CD4-positive, alpha-beta memory T cell (primary cell): ENCODE measurements at regions not wholly inside any gene's neighbourhood (a gene's known extent, or its start where the extent isn't known, plus 50 kb on each side); places are given as distances from the start of the nearest gene placed in this dataset.

ENCODE experiments used
- CTCF ChIA-PET: fragments of 350-600 bp; sonication (Branson Sonifier 250); formaldehyde crosslinking; loops from one replicate; lab custom pipeline; 2021; ENCODE audit warnings: inconsistent platforms; ENCODE audit not compliant: partially characterized antibody; lab: Charles Lee
- POLR2A ChIA-PET: fragments of 350-600 bp; sonication (Branson Sonifier 250); formaldehyde crosslinking; loops from one replicate; lab custom pipeline; 2021; ENCODE audit not compliant: partially characterized antibody; lab: Charles Lee
- DNase-seq, 5 donors: peaks; one replicate each; pipeline versions ENCODE4 v3.0.0 to v3.0.0-alpha.2; 2020 to 2022; ENCODE audit warnings: mixed read lengths in 1 of 5
- H3K27ac ChIP-seq: one replicate; pipeline ENCODE4 v1.7.0; 2013; ENCODE audit warnings: low read depth, low read length
- H3K27me3 ChIP-seq: 2 replicates; pipeline ENCODE4 v1.7.0; 2013; ENCODE audit warnings: mild to moderate bottlenecking, low read length, moderate library complexity; ENCODE audit not compliant: insufficient read depth
- H3K36me3 ChIP-seq: 2 replicates; pipeline ENCODE4 v1.7.0; 2013; ENCODE audit warnings: mild to moderate bottlenecking, low read length, moderate library complexity; ENCODE audit not compliant: insufficient read depth
- H3K4me1 ChIP-seq: 2 replicates; pipeline ENCODE4 v1.7.0; 2013; ENCODE audit warnings: mild to moderate bottlenecking, low read length, moderate library complexity; ENCODE audit not compliant: insufficient read depth
- H3K4me3 ChIP-seq, 2 donors: one replicate each; pipeline ENCODE4 v1.7.0; 2013; ENCODE audit warnings: low read length in 2 of 2, mild to moderate bottlenecking in 1 of 2
- H3K9me3 ChIP-seq, 2 donors: one replicate each; pipeline ENCODE4 v1.7.0; 2013; ENCODE audit warnings: low read length in 2 of 2, control low read depth in 1 of 2; ENCODE audit not compliant: control insufficient read depth in 1 of 2
- H3K27ac Mint-ChIP-seq, 7 donors: one replicate each; pipeline ENCODE4 v1.8.0; 2020 to 2021; ENCODE audit warnings: mixed read lengths in 7 of 7, mild to moderate bottlenecking in 6 of 7, inconsistent platforms in 3 of 7, moderate library complexity in 3 of 7
- H3K27me3 Mint-ChIP-seq, 2 donors: one replicate each; pipeline ENCODE4 v1.8.0; 2020 to 2021; ENCODE audit warnings: mixed read lengths in 2 of 2
- H3K36me3 Mint-ChIP-seq, 2 donors: one replicate each; pipeline ENCODE4 v1.8.0; 2020 to 2021; ENCODE audit warnings: mixed read lengths in 2 of 2, inconsistent platforms in 1 of 2, mild to moderate bottlenecking in 1 of 2
- H3K4me1 Mint-ChIP-seq, 4 donors: one replicate each; pipeline ENCODE4 v1.8.0; 2020 to 2021; ENCODE audit warnings: mixed read lengths in 4 of 4, mild to moderate bottlenecking in 1 of 4
- H3K4me3 Mint-ChIP-seq, 8 donors: one replicate each; pipeline ENCODE4 v1.8.0; 2020 to 2021; ENCODE audit warnings: mixed read lengths in 8 of 8, mild to moderate bottlenecking in 7 of 8, moderate library complexity in 6 of 8, inconsistent platforms in 3 of 8
- H3K9me3 Mint-ChIP-seq, 8 donors: one replicate each; pipeline ENCODE4 v1.8.0; 2020 to 2021; ENCODE audit warnings: mixed read lengths in 8 of 8, mild to moderate bottlenecking in 5 of 8, inconsistent platforms in 3 of 8, moderate library complexity in 1 of 8
- intact Hi-C: fragments of 100-400 bp; cut with micrococcal nuclease; formaldehyde crosslinking; loops from one replicate; pipeline ENCODE4 v1.15.1; 2023

DNA sequence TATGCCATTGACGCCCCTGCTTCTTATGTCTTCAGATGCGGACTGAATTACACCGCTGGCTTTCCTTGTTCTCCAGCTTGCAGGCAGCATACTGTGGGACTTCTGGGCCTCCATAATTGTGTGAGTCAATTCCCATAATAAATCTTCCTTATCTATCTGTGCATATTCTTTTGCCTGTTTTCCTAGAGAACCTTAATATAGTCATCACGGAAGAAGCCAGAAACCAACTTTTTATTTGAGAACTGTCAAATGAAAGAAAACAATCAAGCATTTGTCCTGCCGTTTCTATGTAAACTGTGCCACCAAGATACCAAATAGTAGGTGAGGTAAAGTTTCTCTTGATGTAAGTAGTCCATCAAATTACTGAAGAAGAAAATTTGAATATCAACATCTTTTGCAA is 51.8 kb upstream of the B3GALNT1 start:
- ChIA-PET POLR2A (no interaction called here), CTCF (no interaction called here)
- no peak overlapping the region for H3K4me3 Mint-ChIP-seq
- H3K9me3 Mint-ChIP-seq, result peaks cover 0 to 8% (median under 1%) of the 10 kb centered on the region in 8 donors
- no peaks in the 10 kb centered on the region for H3K4me1 ChIP-seq
- H3K27me3 ChIP-seq, result no peaks in the 10 kb centered on the region
- H3K4me1 Mint-ChIP-seq, result no peaks in the 10 kb centered on the region
- H3K9me3 ChIP-seq, result no peaks in the 10 kb centered on the region
- H3K27ac ChIP-seq, result no peak overlapping the region
- H3K27ac Mint-ChIP-seq, result no peak overlapping the region
- H3K4me3 ChIP-seq, result no peak overlapping the region
- no peak for DNase-seq
- no peaks in the 10 kb centered on the region for H3K36me3 Mint-ChIP-seq
- peaks cover 5 to 6% of the 10 kb centered on the region in 2 donors for H3K27me3 Mint-ChIP-seq
- intact Hi-C loops, result no loop called here
- H3K36me3 ChIP-seq, result no peaks in the 10 kb centered on the region

GRCh38 chr3:161161603-161162002 is 56.5 kb upstream of the B3GALNT1 start:
- Histone ChIP-seq H3K9me3 (no peaks in the 10 kb centered on the region), H3K27ac (no peak overlapping the region), H3K4me3 (no peak overlapping the region), H3K36me3 (no peaks in the 10 kb centered on the region), H3K4me1 (no peaks in the 10 kb centered on the region), H3K27me3 (no peaks in the 10 kb centered on the region)
- CTCF ChIA-PET, result no interaction called here
- Mint-ChIP-seq H3K27me3 (peaks cover 2 to 9% of the 10 kb centered on the region in 2 donors), H3K4me1 (no peaks in the 10 kb centered on the region), H3K27ac (no peak overlapping the region), H3K36me3 (no peaks in the 10 kb centered on the region), H3K4me3 (no peak overlapping the region), H3K9me3 (peaks cover 0 to 25% (median 7%) of the 10 kb centered on the region in 8 donors)
- DNase-seq, result no peak
- intact Hi-C loops, result no loop called here
- POLR2A ChIA-PET, result no interaction called here

- Mint-ChIP-seq H3K27me3 (peaks cover 2 to 9% of the 10 kb centered on the region in 2 donors), H3K4me1 (no peaks in the 10 kb centered on the region), H3K36me3 (no peaks in the 10 kb centered on the region), H3K9me3 (peaks cover 0 to 25% (median 7%) of the 10 kb centered on the region in 8 donors), H3K4me3 (no peak overlapping the region), H3K27ac (no peak overlapping the region)
- no peaks in the 10 kb centered on the region for H3K36me3 ChIP-seq
- no peak overlapping the region for H3K4me3 ChIP-seq
- H3K9me3 ChIP-seq, result no peaks in the 10 kb centered on the region
- no peaks in the 10 kb centered on the region for H3K27me3 ChIP-seq
- POLR2A ChIA-PET, result no interaction called here
- CTCF ChIA-PET, result no interaction called here
- H3K4me1 ChIP-seq, result no peaks in the 10 kb centered on the region
- intact Hi-C loops, result no loop called here
- no peak overlapping the region for H3K27ac ChIP-seq
- no peak for DNase-seq
Observed at GRCh38 chr3:161163297-161163696, 57.8 kb upstream of the NMD3 start.

GRCh38 chr3:161166051-161166450 is 55.1 kb upstream of the NMD3 start:
- Histone ChIP-seq H3K27ac (no peak overlapping the region), H3K36me3 (no peaks in the 10 kb centered on the region), H3K4me1 (no peaks in the 10 kb centered on the region), H3K27me3 (no peaks in the 10 kb centered on the region), H3K9me3 (no peaks in the 10 kb centered on the region), H3K4me3 (no peak overlapping the region)
- ChIA-PET POLR2A (no interaction called here), CTCF (interaction anchor here (0.5 kb wide), 1 partner anchor 196 kb away, joined by 3 read pairs; no protein-coding TSS in a partner anchor)
- peaks cover 0 to 18% (median 6%) of the 10 kb centered on the region in 8 donors for H3K9me3 Mint-ChIP-seq
- peaks cover 0 to 6% of the 10 kb centered on the region in 2 donors for H3K27me3 Mint-ChIP-seq
- H3K4me1 Mint-ChIP-seq, result no peaks in the 10 kb centered on the region
- no peaks in the 10 kb centered on the region for H3K36me3 Mint-ChIP-seq
- no peak for DNase-seq
- H3K4me3 Mint-ChIP-seq, result no peak overlapping the region
- intact Hi-C loops, result no loop called here
- no peak overlapping the region for H3K27ac Mint-ChIP-seq

- H3K36me3 ChIP-seq, result no peaks in the 10 kb centered on the region
- Mint-ChIP-seq H3K4me1 (no peaks in the 10 kb centered on the region), H3K4me3 (no peak overlapping the region), H3K9me3 (peaks cover 0 to 10% (median 5%) of the 10 kb centered on the region in 8 donors), H3K27me3 (peaks cover 0 to 2% of the 10 kb centered on the region in 2 donors), H3K27ac (no peak overlapping the region), H3K36me3 (no peaks in the 10 kb centered on the region)
- ChIA-PET CTCF (no interaction called here), POLR2A (no interaction called here)
- H3K9me3 ChIP-seq, result no peaks in the 10 kb centered on the region
- no peak overlapping the region for H3K4me3 ChIP-seq
- no peak for DNase-seq
- H3K27me3 ChIP-seq, result no peaks in the 10 kb centered on the region
- intact Hi-C loops, result no loop called here
- no peak overlapping the region for H3K27ac ChIP-seq
- H3K4me1 ChIP-seq, result no peaks in the 10 kb centered on the region
Observed at GRCh38 chr3:161171113-161171512, 50.0 kb upstream of the NMD3 start.
